CD4-positive, CD25-positive, alpha-beta regulatory T cell (primary cell): ENCODE measurements at regions not wholly inside any gene's neighbourhood (a gene's known extent, or its start where the extent isn't known, plus 50 kb on each side); places are given as distances from the start of the nearest gene placed in this dataset.

Experiments
- ATAC-seq, 2 donors: fragments of 150-1000 bp; cut with Tn5 transposase; one replicate each; pipeline ENCODE4 v1.10.0; 2021; ENCODE audit warnings: low read depth in 2 of 2, moderate number of reproducible peaks in 2 of 2, moderate library complexity in 1 of 2
- DNase-seq, 3 donors: peaks; one replicate each; pipeline versions ENCODE4 v3.0.0 to v3.0.0-alpha.2; 2012 to 2022; ENCODE audit warnings: mixed read lengths in 1 of 3
- H3K27ac ChIP-seq: one replicate; pipeline ENCODE4 v1.7.0; 2013; ENCODE audit warnings: mild to moderate bottlenecking, low read length; ENCODE audit not compliant: insufficient read depth, poor library complexity, severe bottlenecking
- H3K27me3 ChIP-seq: one replicate; pipeline ENCODE4 v1.7.0; 2013; ENCODE audit warnings: low read length; ENCODE audit not compliant: control insufficient read depth, insufficient read depth
- H3K36me3 ChIP-seq: one replicate; pipeline ENCODE4 v1.7.0; 2013; ENCODE audit warnings: mild to moderate bottlenecking, low read length, moderate library complexity; ENCODE audit not compliant: control insufficient read depth, insufficient read depth
- H3K4me1 ChIP-seq: 2 replicates; pipeline ENCODE4 v1.7.0; 2013; ENCODE audit warnings: mild to moderate bottlenecking, low read length; ENCODE audit not compliant: insufficient read depth, control insufficient read depth, poor library complexity, severe bottlenecking
- H3K4me3 ChIP-seq: one replicate; pipeline ENCODE4 v1.7.0; 2013; ENCODE audit warnings: low read depth, mild to moderate bottlenecking, low read length, moderate library complexity
- H3K9me3 ChIP-seq, 2 experiments: 1 replicate in 1 of 2; 2 replicates in 1 of 2; pipeline ENCODE4 v1.7.0; 2013; ENCODE audit warnings: low read length in 2 of 2, mild to moderate bottlenecking in 1 of 2, moderate library complexity in 1 of 2; ENCODE audit not compliant: control insufficient read depth in 2 of 2
- H3K27ac Mint-ChIP-seq, 3 donors: one replicate each; pipeline ENCODE4 v1.8.0; 2020 to 2022; ENCODE audit warnings: mild to moderate bottlenecking in 3 of 3, mixed read lengths in 3 of 3, moderate library complexity in 2 of 3
- H3K27me3 Mint-ChIP-seq: one replicate; pipeline ENCODE4 v1.8.0; 2022; ENCODE audit warnings: mild to moderate bottlenecking, mixed read lengths
- H3K36me3 Mint-ChIP-seq: one replicate; pipeline ENCODE4 v1.8.0; 2020; ENCODE audit warnings: mixed read lengths
- H3K4me1 Mint-ChIP-seq, 4 donors: one replicate each; pipeline ENCODE4 v1.8.0; 2020 to 2022; ENCODE audit warnings: mixed read lengths in 4 of 4, mild to moderate bottlenecking in 1 of 4
- H3K4me3 Mint-ChIP-seq, 4 donors: one replicate each; pipeline ENCODE4 v1.8.0; 2020 to 2022; ENCODE audit warnings: mild to moderate bottlenecking in 4 of 4, mixed read lengths in 4 of 4, moderate library complexity in 3 of 4
- H3K9me3 Mint-ChIP-seq, 7 donors: one replicate each; pipeline ENCODE4 v1.8.0; 2020 to 2022; ENCODE audit warnings: mixed read lengths in 7 of 7, mild to moderate bottlenecking in 3 of 7, moderate library complexity in 2 of 7

DNA sequence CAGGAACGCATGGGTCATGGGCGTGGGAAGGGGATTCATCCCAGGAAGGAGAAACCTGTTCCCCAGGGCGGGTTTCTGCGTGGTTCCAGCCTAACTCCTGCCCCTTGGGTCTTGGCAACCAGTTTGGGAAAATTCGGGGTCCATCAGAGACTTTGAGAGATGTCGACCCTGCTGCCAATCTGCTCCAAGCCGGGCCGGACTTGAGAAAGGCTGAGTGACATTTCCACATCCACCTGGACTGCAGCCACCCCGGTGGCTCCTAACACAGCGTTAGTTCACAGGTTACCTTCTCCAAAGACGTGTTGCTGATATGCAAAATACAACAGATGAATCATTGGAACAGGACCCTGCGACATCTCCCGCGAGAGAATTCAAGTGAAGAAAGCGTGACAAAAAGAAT is 627.2 kb downstream of the IRX1 start:
- Histone ChIP-seq H3K36me3 (no peaks in the 10 kb centered on the region), H3K27ac (no peak overlapping the region), H3K4me3 (no peak overlapping the region), H3K4me1 (no peaks in the 10 kb centered on the region), H3K27me3 (no peaks in the 10 kb centered on the region), H3K9me3 (peaks cover 2 to 4% of the 10 kb centered on the region in 2 experiments)
- H3K36me3 Mint-ChIP-seq: no peaks in the 10 kb centered on the region
- no peak overlapping the region for H3K4me3 Mint-ChIP-seq
- H3K9me3 Mint-ChIP-seq: peaks cover 0 to 14% (median 4%) of the 10 kb centered on the region in 7 donors
- ATAC-seq: no peak
- no peak overlapping the region for H3K27ac Mint-ChIP-seq
- H3K27me3 Mint-ChIP-seq: no peaks in the 10 kb centered on the region
- DNase-seq: no peak
- no peaks in the 10 kb centered on the region for H3K4me1 Mint-ChIP-seq

GRCh38 chr5:4225741-4226140 is 630.1 kb downstream of the IRX1 start:
- Histone ChIP-seq H3K9me3 (peaks cover 0 to under 1% of the 10 kb centered on the region in 2 experiments), H3K36me3 (no peaks in the 10 kb centered on the region), H3K27ac (no peak overlapping the region), H3K4me1 (no peaks in the 10 kb centered on the region), H3K4me3 (no peak overlapping the region), H3K27me3 (no peaks in the 10 kb centered on the region)
- Mint-ChIP-seq H3K4me1 (no peaks in the 10 kb centered on the region), H3K9me3 (peaks cover 0 to 14% (median 4%) of the 10 kb centered on the region in 7 donors), H3K36me3 (no peaks in the 10 kb centered on the region), H3K27me3 (no peaks in the 10 kb centered on the region), H3K27ac (no peak overlapping the region), H3K4me3 (no peak overlapping the region)
- DNase-seq (no peak), ATAC-seq (no peak)

DNA sequence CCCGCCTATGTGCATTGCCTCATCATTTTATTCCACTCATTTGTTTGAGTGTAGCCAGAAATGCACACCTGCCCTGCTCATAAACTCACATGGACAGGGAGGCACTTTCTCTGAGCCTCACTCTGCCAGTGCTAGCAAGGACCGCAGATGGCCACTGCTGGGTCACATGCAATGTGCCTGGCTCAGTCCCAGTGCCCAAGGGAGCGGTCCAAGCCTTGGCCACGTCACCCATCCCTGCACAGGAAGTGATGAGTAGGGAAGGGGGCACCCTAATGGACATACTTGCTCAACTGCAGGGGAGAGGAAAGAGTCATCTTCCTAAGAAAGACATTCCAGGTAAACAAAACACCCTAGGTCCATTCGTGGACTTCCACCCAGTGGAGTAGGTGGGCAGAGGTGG is 630.9 kb downstream of the IRX1 start:
- Histone ChIP-seq H3K4me3 (no peak overlapping the region), H3K27ac (no peak overlapping the region), H3K36me3 (no peaks in the 10 kb centered on the region), H3K9me3 (no peaks in the 10 kb centered on the region), H3K4me1 (no peaks in the 10 kb centered on the region), H3K27me3 (no peaks in the 10 kb centered on the region)
- Mint-ChIP-seq H3K4me3 (no peak overlapping the region), H3K27me3 (no peaks in the 10 kb centered on the region), H3K9me3 (peaks cover 0 to 14% (median 2%) of the 10 kb centered on the region in 7 donors), H3K27ac (no peak overlapping the region), H3K36me3 (no peaks in the 10 kb centered on the region), H3K4me1 (no peaks in the 10 kb centered on the region)
- ATAC-seq: no peak
- no peak for DNase-seq

DNA sequence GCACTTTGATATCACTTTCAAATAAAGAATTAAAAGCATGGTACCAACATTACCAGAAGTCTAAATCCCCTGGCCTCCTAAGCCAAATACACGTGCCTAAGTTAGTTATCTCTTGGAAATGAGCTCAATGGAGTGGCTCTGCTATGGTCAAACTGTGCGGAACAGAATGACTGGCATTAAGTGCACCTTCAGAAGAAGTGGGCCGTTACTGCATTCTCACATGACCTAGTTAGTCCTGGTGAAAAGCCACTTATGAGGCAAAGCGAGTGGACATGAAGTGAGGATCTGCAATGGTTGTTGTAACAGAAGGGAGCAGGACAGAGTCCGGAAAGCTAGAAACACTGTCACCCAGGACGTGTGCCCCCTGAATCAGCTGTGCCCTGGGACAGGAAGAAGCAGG is 633.1 kb downstream of the IRX1 start:
- H3K4me1 Mint-ChIP-seq: no peaks in the 10 kb centered on the region
- no peak for ATAC-seq

GRCh38 chr5:4229414-4230292 is 634.0 kb downstream of the IRX1 start:
- no peaks in the 10 kb centered on the region for H3K27me3 Mint-ChIP-seq
- Histone ChIP-seq H3K27ac (no peak overlapping the region), H3K4me1 (no peaks in the 10 kb centered on the region), H3K36me3 (no peaks in the 10 kb centered on the region), H3K9me3 (peaks cover 0 to 6% of the 10 kb centered on the region in 2 experiments), H3K4me3 (no peak overlapping the region), H3K27me3 (no peaks in the 10 kb centered on the region)
- no peaks in the 10 kb centered on the region for H3K4me1 Mint-ChIP-seq
- H3K27ac Mint-ChIP-seq: no peak overlapping the region
- H3K9me3 Mint-ChIP-seq: peaks cover 0 to 18% (median 9%) of the 10 kb centered on the region in 7 donors
- no peak for ATAC-seq
- H3K4me3 Mint-ChIP-seq: no peak overlapping the region
- H3K36me3 Mint-ChIP-seq: no peaks in the 10 kb centered on the region
- DNase-seq: no peak

More for the DNA sequence above, 633.1 kb downstream of the IRX1 start:
- H3K36me3 ChIP-seq: no peaks in the 10 kb centered on the region
- peaks cover 0 to 5% of the 10 kb centered on the region in 2 experiments for H3K9me3 ChIP-seq
- no peaks in the 10 kb centered on the region for H3K27me3 ChIP-seq
- Mint-ChIP-seq H3K27me3 (no peaks in the 10 kb centered on the region), H3K27ac (no peak overlapping the region), H3K4me3 (no peak overlapping the region), H3K36me3 (no peaks in the 10 kb centered on the region), H3K9me3 (peaks cover 0 to 14% (median 3%) of the 10 kb centered on the region in 7 donors)
- H3K27ac ChIP-seq: no peak overlapping the region
- no peak overlapping the region for H3K4me3 ChIP-seq
- no peak for DNase-seq
- no peaks in the 10 kb centered on the region for H3K4me1 ChIP-seq

- no peaks in the 10 kb centered on the region for H3K27me3 Mint-ChIP-seq
- H3K4me1 Mint-ChIP-seq: no peaks in the 10 kb centered on the region
- H3K36me3 ChIP-seq: no peaks in the 10 kb centered on the region
Measured at GRCh38 chr5:4230471-4230785, 634.8 kb downstream of the IRX1 start.

GRCh38 chr5:4230786-4231641 is 635.4 kb downstream of the IRX1 start:
- H3K4me3 ChIP-seq: no peak overlapping the region
- Mint-ChIP-seq H3K9me3 (peaks cover 0 to 20% (median 13%) of the 10 kb centered on the region in 7 donors), H3K27ac (no peak overlapping the region), H3K36me3 (no peaks in the 10 kb centered on the region), H3K27me3 (no peaks in the 10 kb centered on the region), H3K4me3 (no peak overlapping the region), H3K4me1 (no peaks in the 10 kb centered on the region)
- no peaks in the 10 kb centered on the region for H3K27me3 ChIP-seq
- peaks cover 0 to 6% of the 10 kb centered on the region in 2 experiments for H3K9me3 ChIP-seq
- DNase-seq (no peak), ATAC-seq (no peak)
- H3K4me1 ChIP-seq: no peaks in the 10 kb centered on the region
- H3K27ac ChIP-seq: no peak overlapping the region
- H3K36me3 ChIP-seq: no peaks in the 10 kb centered on the region

More at GRCh38 chr5:4230471-4230785, 634.8 kb downstream of the IRX1 start:
- no peaks in the 10 kb centered on the region for H3K27me3 ChIP-seq
- Mint-ChIP-seq H3K9me3 (peaks cover 0 to 20% (median 13%) of the 10 kb centered on the region in 7 donors), H3K36me3 (no peaks in the 10 kb centered on the region), H3K27ac (no peak overlapping the region), H3K4me3 (no peak overlapping the region)
- no peak for DNase-seq
- peaks cover 0 to 6% of the 10 kb centered on the region in 2 experiments for H3K9me3 ChIP-seq
- no peak overlapping the region for H3K27ac ChIP-seq
- no peak for ATAC-seq
- H3K4me3 ChIP-seq: no peak overlapping the region
- no peaks in the 10 kb centered on the region for H3K4me1 ChIP-seq
